Stimulated activated CD4-positive, alpha-beta T cell treated with anti-CD3 and anti-CD28 coated beads, TNF-alpha, amount 100 ng/mL, for 48 hours (primary cell): ENCODE measurements at regions not wholly inside any gene's neighbourhood (a gene's known extent, or its start where the extent isn't known, plus 50 kb on each side); places are given as distances from the start of the nearest gene placed in this dataset.
A peak's percentile ranks its signal among the peaks of the same experiment; 100 is the strongest.

Experiments
- DNase-seq, 3 donors: peaks; one replicate each; pipeline ENCODE4 v3.0.0-alpha.2; 2020; ENCODE audit warnings: low read depth in 3 of 3

- no peak for DNase-seq
Measured at GRCh38 chr5:8386719-8387288, 517.9 kb downstream of the MTRR start.

- no peak for DNase-seq
Measured at GRCh38 chr5:8391911-8392310, 523.0 kb downstream of the MTRR start.

GRCh38 chr5:8393240-8393639 is 524.3 kb downstream of the MTRR start:
- DNase-seq, result no peak

- no peak for DNase-seq
Measured at GRCh38 chr5:8394965-8395364, 526.0 kb downstream of the MTRR start.

GRCh38 chr5:8396246-8396645 is 527.3 kb downstream of the MTRR start:
- no peak for DNase-seq

GRCh38 chr5:8396756-8397155 is 527.8 kb downstream of the MTRR start:
- no peak for DNase-seq

- no peak for DNase-seq
Measured at GRCh38 chr5:8399471-8399870, 530.5 kb downstream of the MTRR start.

- no peak for DNase-seq
Measured at GRCh38 chr5:8408258-8408657, 539.3 kb downstream of the MTRR start.

GRCh38 chr5:8410618-8411017 is 541.7 kb downstream of the MTRR start:
- DNase-seq, result no peak

- DNase-seq, result no peak
Measured at GRCh38 chr5:8413975-8414374, 545.0 kb downstream of the MTRR start.

GRCh38 chr5:8417316-8418048 is 548.5 kb downstream of the MTRR start:
- no peak for DNase-seq

GRCh38 chr5:8418049-8418426 is 549.1 kb downstream of the MTRR start:
- DNase-seq, result no peak

- no peak for DNase-seq
Measured at GRCh38 chr5:8429778-8430758, 561.1 kb downstream of the MTRR start.

GRCh38 chr5:8434501-8434900 is 565.6 kb downstream of the MTRR start:
- no peak for DNase-seq

GRCh38 chr5:8436924-8437323 is 568.0 kb downstream of the MTRR start:
- DNase-seq, result no peak

- no peak for DNase-seq
Measured at GRCh38 chr5:8445139-8445538, 576.2 kb downstream of the MTRR start.

- DNase-seq, result no peak
Measured at GRCh38 chr5:8446179-8446578, 577.2 kb downstream of the MTRR start.

GRCh38 chr5:8456846-8457186 is 587.9 kb downstream of the MTRR start:
- DNase-seq, result no peak

GRCh38 chr5:8457187-8458037 is 588.5 kb downstream of the MTRR start:
- DNase-seq, result peak; percentile 68 to 77 (median 73)

GRCh38 chr5:8458038-8458383 is 589.1 kb downstream of the MTRR start:
- DNase-seq, result no peak

GRCh38 chr5:8461543-8461942 is 592.6 kb downstream of the MTRR start:
- no peak for DNase-seq

- no peak for DNase-seq
Measured at GRCh38 chr5:8462565-8462964, 593.6 kb downstream of the MTRR start.
